GM23338 (cell line): ENCODE measurements at regions not wholly inside any gene's neighbourhood (a gene's known extent, or its start where the extent isn't known, plus 50 kb on each side); places are given as distances from the start of the nearest gene placed in this dataset.

Experiments used
- CREB1 ChIP-seq: fragments of 250-450 bp; sonication (Bioruptor Pico); IDR thresholded peaks from 2 replicates; pipeline ENCODE4 v1.5.0; 2020; ENCODE audit warnings: low read depth, mild to moderate bottlenecking, moderate library complexity
- CTCF ChIP-seq, 2 experiments: fragments of 200-600 bp in 1 of 2; sonication (generic) in 1 of 2; conservative IDR thresholded peaks; 2 replicates each; pipeline versions ENCODE4 v1.5.1 to v1.6.1; 2016 to 2017; ENCODE audit warnings: antibody characterized with exemption in 2 of 2, low read depth in 2 of 2, mild to moderate bottlenecking in 2 of 2, moderate library complexity in 1 of 2
- EZH2phosphoT487 ChIP-seq: fragments of 200-600 bp; sonication (generic); IDR thresholded peaks from one replicate; pipeline ENCODE4 v1.8.1; 2018; ENCODE audit warnings: antibody characterized with exemption; ENCODE audit not compliant: unreplicated experiment
- POLR2AphosphoS5 ChIP-seq: IDR thresholded peaks from 2 replicates; pipeline ENCODE4 v1.6.1; 2016; ENCODE audit warnings: antibody characterized with exemption, low read depth
- REST ChIP-seq: IDR thresholded peaks from one replicate; pipeline ENCODE4 v1.6.1; 2018; ENCODE audit warnings: antibody characterized with exemption; ENCODE audit not compliant: unreplicated experiment
- ZNF331 ChIP-seq: fragments of 250-450 bp; sonication (Bioruptor Pico); IDR thresholded peaks from 2 replicates; pipeline ENCODE4 v1.5.0; 2020; ENCODE audit warnings: low read depth, mild to moderate bottlenecking, moderate library complexity

DNA sequence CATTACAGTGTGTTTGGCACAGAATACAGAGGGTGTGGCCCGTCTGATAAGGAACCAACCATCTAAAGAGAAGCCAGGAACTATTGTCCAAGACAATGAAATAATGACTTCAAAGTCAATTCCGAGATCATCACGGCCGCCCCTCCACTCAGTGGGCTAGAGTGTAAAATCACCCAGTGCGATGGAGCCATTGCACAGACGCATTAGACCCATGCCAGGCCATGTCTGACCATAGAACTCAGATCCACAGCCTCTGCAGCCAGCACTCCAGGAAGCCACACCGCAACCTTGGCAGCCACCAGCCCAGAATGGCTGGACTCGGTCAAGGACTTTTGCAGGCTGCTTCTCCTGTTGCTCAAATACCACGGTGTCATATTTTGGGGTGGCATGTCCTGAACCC lies 835.7 kb downstream of the DCDC2C start:
- no peak for TF ChIP-seq CTCF (conservative IDR thresholded peaks at IDR 0.05; ENCODE audit: low read depth in 2 of 2)
- TF ChIP-seq POLR2AphosphoS5, result no peak
- no peak for TF ChIP-seq EZH2phosphoT487
- TF ChIP-seq ZNF331 (CRISPR knock-in tag), result no peak
- TF ChIP-seq CREB1 (CRISPR knock-in tag), result no peak
- TF ChIP-seq REST, result no peak
